SK-N-SH treated with all-trans-retinoic acid at 6 μM for 48 hours (cell line): ENCODE measurements at regions not wholly inside any gene's neighbourhood (a gene's known extent, or its start where the extent isn't known, plus 50 kb on each side); places are given as distances from the start of the nearest gene placed in this dataset.

Experiments
- ATAC-seq: fragments of 200-7000 bp; cut with Tn5 transposase; 3 replicates; pipeline ENCODE4 v1.9.1; 2020; ENCODE audit warnings: mild to moderate bottlenecking, moderate library complexity
- ARNTL ChIP-seq: fragments of 450-650 bp; formaldehyde crosslinking; IDR thresholded peaks from 2 replicates; pipeline ENCODE4 v1.5.0; 2020; ENCODE audit warnings: low read depth, mild to moderate bottlenecking, moderate library complexity, borderline replicate concordance
- CREB5 ChIP-seq: fragments of 250-450 bp; sonication (Bioruptor Pico); IDR thresholded peaks from 2 replicates; pipeline ENCODE4 v1.5.1; 2020; ENCODE audit warnings: low read depth, mild to moderate bottlenecking, moderate library complexity
- ESRRG ChIP-seq: fragments of 250-450 bp; sonication (Bioruptor Pico); IDR thresholded peaks from 2 replicates; pipeline ENCODE4 v1.6.1; 2021; ENCODE audit warnings: mild to moderate bottlenecking
- GLIS3 ChIP-seq: fragments of 250-450 bp; sonication (Bioruptor Pico); IDR thresholded peaks from 2 replicates; pipeline ENCODE4 v1.5.0; 2020; ENCODE audit warnings: mild to moderate bottlenecking, moderate library complexity
- ISL1 ChIP-seq: fragments of 250-450 bp; sonication (Bioruptor Pico); IDR thresholded peaks from 2 replicates; pipeline ENCODE4 v2.1.2; 2022; ENCODE audit warnings: mild to moderate bottlenecking, moderate library complexity
- OSR1 ChIP-seq: fragments of 250-450 bp; sonication (Bioruptor Pico); IDR thresholded peaks from 2 replicates; pipeline ENCODE4 v1.8.0; 2022; ENCODE audit warnings: moderate library complexity, mild to moderate bottlenecking, inconsistent platforms
- PATZ1 ChIP-seq: fragments of 250-450 bp; sonication (Bioruptor Pico); IDR thresholded peaks from 2 replicates; pipeline ENCODE4 v1.8.0; 2020; ENCODE audit warnings: mild to moderate bottlenecking, moderate library complexity, borderline replicate concordance
- POU6F1 ChIP-seq: fragments of 250-450 bp; sonication (Bioruptor Pico); IDR thresholded peaks from 2 replicates; pipeline ENCODE4 v1.8.0; 2021; ENCODE audit warnings: low read depth, mild to moderate bottlenecking, moderate library complexity, borderline replicate concordance
- RARB ChIP-seq: fragments of 250-450 bp; sonication (Bioruptor Pico); IDR thresholded peaks from 2 replicates; pipeline ENCODE4 v1.8.0; 2021; ENCODE audit warnings: mild to moderate bottlenecking, moderate library complexity
- SNAI2 ChIP-seq: fragments of 250-450 bp; sonication (Bioruptor Pico); IDR thresholded peaks from 2 replicates; pipeline ENCODE4 v1.5.0; 2020; ENCODE audit warnings: mild to moderate bottlenecking, moderate library complexity
- TSHZ2 ChIP-seq: fragments of 250-450 bp; sonication (Bioruptor Pico); IDR thresholded peaks from 2 replicates; pipeline ENCODE4 v1.5.0; 2020; ENCODE audit warnings: mild to moderate bottlenecking, moderate library complexity
- ZC3H10 ChIP-seq: fragments of 250-450 bp; sonication (Bioruptor Pico); IDR thresholded peaks from 2 replicates; pipeline ENCODE4 v1.5.1; 2021; ENCODE audit warnings: mild to moderate bottlenecking, moderate library complexity
- ZFP30 ChIP-seq: fragments of 450-650 bp; formaldehyde crosslinking; IDR thresholded peaks from 2 replicates; pipeline ENCODE4 v1.5.0; 2022; ENCODE audit warnings: mild to moderate bottlenecking, moderate library complexity
- ZNF565 ChIP-seq: fragments of 450-650 bp; formaldehyde crosslinking; conservative IDR thresholded peaks from 2 replicates; pipeline ENCODE4 v1.5.0; 2020; ENCODE audit warnings: low read depth, mild to moderate bottlenecking, moderate library complexity
- ZNF70 ChIP-seq: fragments of 450-650 bp; formaldehyde crosslinking; IDR thresholded peaks from 2 replicates; pipeline ENCODE4 v1.5.0; 2020; ENCODE audit warnings: mild to moderate bottlenecking, moderate library complexity
- ZNF8 ChIP-seq: fragments of 450-650 bp; formaldehyde crosslinking; IDR thresholded peaks from 2 replicates; pipeline ENCODE4 v1.5.0; 2020; ENCODE audit warnings: mild to moderate bottlenecking, moderate library complexity

- TF ChIP-seq ZNF8 (CRISPR knock-in tag) (no peak), PATZ1 (CRISPR knock-in tag) (no peak), TSHZ2 (CRISPR knock-in tag) (no peak), SNAI2 (CRISPR knock-in tag) (no peak), ARNTL (no peak), ZFP30 (CRISPR knock-in tag) (no peak), ISL1 (CRISPR knock-in tag) (no peak), ZNF70 (CRISPR knock-in tag) (no peak)
- ATAC-seq: no peak
Measured at GRCh38 chr13:88136098-88136790, 465.1 kb downstream of the SLITRK5 start.

GRCh38 chr13:88142653-88143052, 471.5 kb downstream of the SLITRK5 start:
- TF ChIP-seq ZFP30 (CRISPR knock-in tag): no peak
- no peak for TF ChIP-seq ESRRG (CRISPR knock-in tag)
- no peak for TF ChIP-seq POU6F1
- TF ChIP-seq OSR1 (CRISPR knock-in tag): no peak
- no peak for TF ChIP-seq GLIS3 (CRISPR knock-in tag)
- TF ChIP-seq ZNF8 (CRISPR knock-in tag): no peak
- TF ChIP-seq RARB (CRISPR knock-in tag): no peak
- TF ChIP-seq ISL1 (CRISPR knock-in tag): no peak
- no peak for TF ChIP-seq PATZ1 (CRISPR knock-in tag)
- TF ChIP-seq ZNF70 (CRISPR knock-in tag): no peak
- no peak for TF ChIP-seq TSHZ2 (CRISPR knock-in tag)
- TF ChIP-seq ARNTL: no peak
- no peak for TF ChIP-seq ZNF565
- TF ChIP-seq ZC3H10 (CRISPR knock-in tag): no peak
- TF ChIP-seq SNAI2 (CRISPR knock-in tag): no peak
- ATAC-seq: no peak

GRCh38 chr13:88144580-88144979, 473.4 kb downstream of the SLITRK5 start:
- no peak for ATAC-seq
- TF ChIP-seq ZNF8 (CRISPR knock-in tag) (no peak), PATZ1 (CRISPR knock-in tag) (no peak), ARNTL (no peak), CREB5 (no peak), POU6F1 (no peak), ZC3H10 (CRISPR knock-in tag) (no peak), ZFP30 (CRISPR knock-in tag) (no peak)
